ENCODE measurements at regions not wholly inside any gene's neighbourhood (a gene's known extent, or its start where the extent isn't known, plus 50 kb on each side); places are given as distances from the start of the nearest gene placed in this dataset.

- no peak for TF ChIP-seq POLR2A (IDR thresholded peaks at IDR 0.05)
- TF ChIP-seq, protein P1, sequence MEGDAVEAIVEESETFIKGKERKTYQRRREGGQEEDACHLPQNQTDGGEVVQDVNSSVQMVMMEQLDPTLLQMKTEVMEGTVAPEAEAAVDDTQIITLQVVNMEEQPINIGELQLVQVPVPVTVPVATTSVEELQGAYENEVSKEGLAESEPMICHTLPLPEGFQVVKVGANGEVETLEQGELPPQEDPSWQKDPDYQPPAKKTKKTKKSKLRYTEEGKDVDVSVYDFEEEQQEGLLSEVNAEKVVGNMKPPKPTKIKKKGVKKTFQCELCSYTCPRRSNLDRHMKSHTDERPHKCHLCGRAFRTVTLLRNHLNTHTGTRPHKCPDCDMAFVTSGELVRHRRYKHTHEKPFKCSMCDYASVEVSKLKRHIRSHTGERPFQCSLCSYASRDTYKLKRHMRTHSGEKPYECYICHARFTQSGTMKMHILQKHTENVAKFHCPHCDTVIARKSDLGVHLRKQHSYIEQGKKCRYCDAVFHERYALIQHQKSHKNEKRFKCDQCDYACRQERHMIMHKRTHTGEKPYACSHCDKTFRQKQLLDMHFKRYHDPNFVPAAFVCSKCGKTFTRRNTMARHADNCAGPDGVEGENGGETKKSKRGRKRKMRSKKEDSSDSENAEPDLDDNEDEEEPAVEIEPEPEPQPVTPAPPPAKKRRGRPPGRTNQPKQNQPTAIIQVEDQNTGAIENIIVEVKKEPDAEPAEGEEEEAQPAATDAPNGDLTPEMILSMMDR (IDR thresholded peaks at IDR 0.05), result no peak
Observed at GRCh38 chr15:47339800-47340570, 377.3 kb upstream of the SEMA6D start.

All from uterus (tissue), 2 donors.